ENCODE measurements at regions not wholly inside any gene's neighbourhood (a gene's known extent, or its start where the extent isn't known, plus 50 kb on each side); places are given as distances from the start of the nearest gene placed in this dataset.

DNA sequence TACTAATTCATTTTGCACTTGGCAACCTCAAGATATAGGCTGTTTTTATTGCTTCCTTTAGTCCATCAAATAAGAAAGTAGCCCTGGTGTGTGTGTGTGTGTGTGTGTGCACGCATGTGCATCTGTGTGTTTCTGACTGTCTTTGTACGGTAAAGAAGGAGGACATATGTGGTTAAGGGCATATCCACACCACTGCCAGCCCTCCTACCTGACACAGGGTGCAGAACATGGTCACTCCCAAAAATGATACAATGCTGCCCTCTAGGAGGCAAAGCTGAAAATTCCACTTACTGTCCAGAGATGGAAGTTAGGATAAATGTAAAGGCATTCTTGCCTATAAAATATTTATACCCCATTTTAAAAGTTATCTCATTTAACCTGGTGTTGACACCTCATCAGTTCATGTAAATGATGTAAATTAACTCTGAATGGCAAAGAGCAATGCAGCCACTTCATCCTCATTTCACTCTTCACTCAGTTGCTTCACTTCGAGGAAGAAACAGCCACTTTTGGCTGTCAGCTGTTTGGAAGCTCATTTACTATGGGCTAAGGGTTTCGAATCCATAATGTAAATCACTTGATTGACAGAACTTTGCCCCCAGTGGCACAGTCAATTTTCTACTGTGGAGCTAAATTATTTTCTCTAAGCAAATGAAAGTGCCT lies 83.1 kb upstream of the MTNR1B start:
- DNase-seq, result peak; percentile 47

DNA sequence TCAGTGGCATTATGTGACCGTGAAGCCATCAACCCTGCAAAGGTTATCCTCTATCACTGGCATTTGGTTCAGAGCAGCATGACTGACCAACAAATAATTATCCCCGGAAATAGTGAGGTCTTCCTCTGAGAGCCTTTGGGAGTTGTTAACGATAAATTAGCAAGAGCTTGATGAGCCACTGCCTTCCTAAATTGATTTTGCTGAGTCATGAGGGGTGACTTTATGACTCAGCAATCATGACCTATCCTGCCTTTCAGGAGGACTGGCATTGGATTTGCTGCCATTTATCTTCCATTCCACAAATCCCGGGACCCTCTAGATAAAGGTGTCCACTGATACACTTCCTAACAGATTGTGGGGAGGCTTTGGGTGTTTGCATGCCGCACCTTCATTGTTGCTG lies 80.8 kb upstream of the MTNR1B start:
- DNase-seq, result no peak

DNA sequence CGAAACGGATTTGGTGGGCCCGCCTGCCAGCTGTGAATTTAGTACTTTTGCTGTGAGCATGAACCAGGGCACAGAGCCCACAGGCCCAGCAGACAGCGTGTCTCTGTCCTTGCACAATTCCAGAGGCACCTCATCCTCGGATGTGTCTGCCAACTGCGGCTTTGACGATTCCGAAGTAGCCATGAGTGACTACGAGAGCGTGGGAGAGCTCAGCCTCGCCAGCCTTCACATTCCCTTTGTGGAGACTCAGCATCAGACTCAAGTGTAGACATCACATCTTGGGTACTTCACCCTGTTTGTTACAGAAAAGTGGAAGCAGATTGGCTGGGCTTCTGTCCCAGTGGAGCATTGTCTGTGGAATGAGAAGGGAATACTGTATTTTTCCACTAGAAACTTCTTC lies 78.6 kb upstream of the MTNR1B start:
- no peak for DNase-seq

DNA sequence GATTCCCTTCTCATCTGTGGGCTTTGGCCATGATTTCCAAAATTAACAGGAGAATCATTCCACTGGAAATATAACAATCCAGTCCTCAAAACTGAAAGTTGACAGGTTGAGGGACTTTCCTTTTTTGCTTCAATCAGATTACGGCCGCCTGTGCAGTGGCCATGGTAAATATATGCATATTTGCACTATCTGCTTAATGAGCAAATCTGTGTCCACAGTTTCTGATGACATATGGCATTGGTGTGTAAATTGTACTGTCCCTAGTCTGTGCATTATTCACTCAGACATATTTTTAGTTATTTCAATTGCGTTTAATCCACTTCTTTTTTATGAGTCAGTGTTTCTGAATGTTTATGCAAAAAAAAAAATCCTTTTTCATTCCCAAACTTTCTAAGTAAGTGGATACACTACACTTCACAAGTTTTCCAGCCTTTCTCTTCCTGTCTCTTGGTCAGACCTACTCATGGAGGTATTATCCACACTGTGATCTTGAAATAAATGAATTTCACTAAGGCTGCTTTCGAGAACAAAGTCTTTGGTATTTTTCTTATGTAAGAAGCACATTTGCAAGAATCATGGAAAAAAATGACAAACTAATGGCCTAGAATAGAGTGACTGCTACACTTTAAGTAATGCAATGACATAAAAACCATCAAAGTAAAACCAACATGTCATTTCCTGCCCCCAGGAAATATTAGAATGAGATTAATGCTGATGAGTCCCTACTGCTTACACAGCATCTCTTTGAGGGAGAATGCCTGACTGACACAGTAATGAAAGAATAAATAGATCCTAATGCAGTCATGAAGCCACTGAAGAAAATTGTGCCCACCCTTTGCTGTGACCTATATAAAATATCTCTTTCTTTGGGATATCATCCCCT lies 76.4 kb upstream of the MTNR1B start:
- DNase-seq, result no peak

DNA sequence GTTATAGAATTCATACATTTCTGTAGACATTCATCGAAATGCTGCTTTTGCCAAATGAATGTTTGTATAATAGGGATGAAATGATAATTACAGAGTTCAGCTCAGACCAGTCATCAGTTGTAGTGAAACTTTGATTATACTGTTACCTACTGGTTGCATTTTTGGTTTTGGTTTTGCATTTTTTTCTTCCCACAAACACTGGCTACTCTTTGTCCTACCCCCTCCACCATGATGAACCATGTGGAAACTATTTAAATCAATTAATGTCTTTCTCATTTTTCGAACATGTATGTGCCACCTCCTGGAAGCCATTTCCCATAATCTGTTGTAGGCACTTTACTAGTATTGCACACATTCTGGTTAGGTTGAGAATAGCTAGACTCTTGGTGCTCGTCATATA lies 75.3 kb upstream of the MTNR1B start:
- no peak for DNase-seq

DNA sequence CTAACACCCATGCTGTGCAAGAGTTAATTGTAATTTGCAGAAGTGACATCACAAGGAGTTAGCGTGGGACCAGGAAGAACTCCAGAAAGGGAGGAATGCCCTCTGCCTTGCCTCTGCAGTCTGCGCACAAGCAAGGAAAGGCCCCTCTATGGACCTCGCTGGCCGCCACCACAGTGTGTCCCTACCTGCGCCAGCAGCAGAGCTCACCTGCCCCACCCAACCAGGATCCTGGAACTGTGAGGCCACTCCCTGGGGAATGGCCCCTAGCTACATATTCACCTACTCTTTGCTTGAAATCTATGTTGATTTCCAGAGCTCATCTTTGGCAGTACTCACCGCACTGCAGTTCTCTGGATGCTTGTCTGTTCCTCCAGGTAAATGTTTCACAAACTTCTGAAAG lies 72.0 kb upstream of the MTNR1B start:
- no peak for DNase-seq

DNA sequence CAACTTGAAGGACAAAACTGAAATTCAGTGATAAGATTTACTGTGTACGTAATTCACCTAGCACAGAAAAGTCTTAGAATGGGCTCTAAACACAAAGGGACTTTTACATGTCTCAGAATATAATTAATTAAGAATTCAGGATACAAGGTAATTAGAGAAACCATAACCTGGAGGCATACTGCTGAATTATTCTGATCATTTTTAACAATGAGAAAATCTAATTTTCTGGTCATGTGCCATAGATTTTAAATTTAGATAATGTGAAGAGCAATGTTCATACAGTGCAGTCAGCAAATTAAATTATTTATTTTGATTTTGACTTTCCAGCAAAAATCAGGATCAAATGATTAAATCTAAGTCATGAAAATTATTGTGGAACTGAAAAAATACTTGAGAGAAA lies 67.0 kb upstream of the MTNR1B start:
- DNase-seq, result no peak

DNA sequence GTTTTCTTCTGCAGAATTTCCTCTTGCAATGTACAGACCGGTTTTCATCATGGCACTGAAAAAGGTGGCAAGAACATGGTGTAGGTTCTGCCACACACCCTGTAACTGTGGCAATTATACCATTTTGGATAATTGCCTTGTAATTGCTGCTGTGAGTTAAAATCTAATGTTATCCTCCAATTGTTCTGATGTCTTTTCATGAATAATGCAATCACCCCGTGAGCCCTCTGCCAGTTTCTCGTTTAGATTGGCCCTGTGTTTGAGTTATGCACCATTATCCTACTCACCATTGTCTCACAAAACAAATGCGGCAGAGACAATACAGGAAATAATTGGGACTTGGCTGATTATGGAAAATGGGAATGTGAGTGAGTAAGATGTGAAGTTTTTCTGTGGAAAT lies 61.8 kb upstream of the MTNR1B start:
- DNase-seq, result no peak

DNA sequence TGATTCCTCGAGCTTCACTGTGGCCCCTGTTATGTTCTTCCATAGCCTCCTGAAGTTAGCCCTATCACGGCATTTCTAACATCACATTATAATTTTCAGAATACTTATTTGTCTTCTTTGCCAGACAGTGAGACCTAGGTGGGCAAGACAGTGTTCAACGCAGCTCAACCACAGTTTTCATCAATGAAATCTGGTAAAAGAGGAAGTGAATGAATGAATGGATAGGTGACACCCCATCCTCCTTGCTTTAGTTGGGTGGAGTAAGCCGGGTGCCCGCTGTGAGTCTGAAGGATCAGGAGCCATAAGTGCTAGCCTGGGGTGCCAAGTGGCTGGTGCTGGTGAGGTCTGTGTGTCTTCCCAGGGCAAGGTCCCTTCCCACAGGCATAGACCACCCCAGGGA lies 60.2 kb upstream of the MTNR1B start:
- DNase-seq, result no peak

DNA sequence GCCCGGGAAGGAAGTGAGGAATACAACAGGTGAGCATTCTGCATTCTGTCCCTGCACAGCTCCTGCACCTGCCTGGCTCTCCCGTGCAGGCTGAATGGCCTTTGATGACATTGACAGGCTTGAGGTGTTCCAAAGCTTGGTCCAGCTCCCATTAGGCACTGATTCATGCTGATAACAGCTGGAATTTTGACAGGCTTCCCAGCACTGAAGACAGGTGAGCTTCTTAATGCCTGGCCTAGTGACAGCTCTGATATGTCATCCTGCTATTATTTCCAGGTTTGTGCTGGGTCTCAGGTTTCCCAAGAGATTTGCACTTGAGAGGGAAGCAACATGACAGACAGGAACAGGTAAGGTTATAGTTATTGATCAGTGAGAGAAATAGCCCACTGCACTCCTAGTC lies 58.0 kb upstream of the MTNR1B start:
- no peak for DNase-seq

DNA sequence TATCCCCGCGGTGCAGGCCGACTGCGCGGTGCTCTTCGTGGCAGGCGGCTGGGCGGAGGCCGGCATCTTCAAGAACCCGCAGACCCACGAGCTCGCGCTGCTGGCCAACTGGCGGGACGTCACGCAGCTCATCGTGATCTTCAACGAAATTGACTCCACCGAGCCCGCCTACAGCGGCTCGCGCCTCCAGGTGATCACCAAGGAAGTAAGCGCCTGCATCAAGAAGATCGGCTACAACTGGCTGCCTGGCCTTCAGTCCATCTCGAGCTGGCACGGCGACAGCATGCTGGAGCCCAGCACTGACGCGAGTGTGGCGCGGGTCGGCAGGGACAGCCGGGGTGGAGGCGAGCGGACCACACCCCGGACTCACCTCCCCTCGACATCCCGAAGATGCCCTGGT lies 53.9 kb upstream of the MTNR1B start:
- DNase-seq, result no peak

DNA sequence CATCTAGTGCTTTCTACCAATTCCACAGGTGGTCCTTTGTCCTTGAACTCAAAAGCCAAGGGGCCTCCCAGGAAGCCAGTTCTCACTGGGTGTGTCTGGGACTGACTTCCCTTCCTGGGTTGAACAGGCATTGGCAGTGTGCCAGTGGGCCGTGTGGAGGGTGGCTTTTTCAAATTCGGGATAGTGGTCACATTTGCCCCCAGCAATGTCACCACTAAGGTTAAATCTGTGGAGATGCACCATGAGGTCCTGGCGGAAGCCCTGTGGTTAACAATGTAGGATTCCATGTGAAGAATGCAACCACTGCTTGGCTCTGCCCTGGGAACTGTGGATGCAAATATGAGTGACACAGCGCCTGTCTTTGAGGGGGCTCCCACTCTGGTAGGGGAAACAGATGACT lies 53.2 kb upstream of the MTNR1B start:
- no peak for DNase-seq

DNA sequence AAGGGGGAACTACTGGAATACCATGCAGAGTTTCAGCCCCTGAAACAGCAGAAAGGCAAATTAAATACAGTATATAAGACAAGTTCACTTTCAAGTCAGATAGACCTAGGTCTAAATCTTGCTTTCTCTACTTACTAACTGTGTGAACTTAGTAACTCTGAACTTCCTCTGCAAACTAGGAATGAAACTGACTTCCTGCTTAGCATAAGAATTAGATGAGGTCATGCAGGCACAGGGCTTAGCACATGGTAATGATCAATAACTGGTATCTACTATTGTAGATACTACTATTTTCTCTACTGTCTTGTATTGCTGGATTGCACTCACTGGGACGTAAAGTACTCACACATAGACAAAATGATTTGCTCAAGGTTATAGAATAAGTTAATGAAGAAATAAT lies 51.5 kb upstream of the MTNR1B start:
- DNase-seq, result no peak

DNA sequence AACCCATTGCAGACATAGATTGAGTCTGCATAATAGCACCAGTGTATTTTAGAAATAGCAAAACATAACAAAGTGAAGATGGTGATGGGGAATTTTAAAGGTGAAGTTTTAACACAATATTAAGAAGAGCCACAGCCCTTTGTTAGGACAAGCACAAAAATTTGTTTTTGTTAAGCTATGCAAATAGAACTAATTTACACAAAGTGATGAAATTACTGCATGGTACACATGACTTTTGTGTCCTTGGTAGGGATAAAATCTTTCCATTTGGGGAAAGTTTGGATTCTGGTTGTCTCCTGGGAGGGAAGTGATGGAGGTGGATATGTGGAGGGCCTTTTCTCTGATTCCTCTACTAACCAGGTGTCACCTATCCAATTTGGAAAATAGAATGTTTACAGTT lies 50.4 kb upstream of the MTNR1B start:
- DNase-seq, result no peak

All from NCI-H1417 treated with DMSO at 0.1 percent for 48 hours (cell line).